Aorta (tissue), 5 donors: ENCODE measurements at regions not wholly inside any gene's neighbourhood (a gene's known extent, or its start where the extent isn't known, plus 50 kb on each side); places are given as distances from the start of the nearest gene placed in this dataset.

Experiments
- ATAC-seq: fragments of 200-7000 bp; cut with Tn5 transposase; one replicate; pipeline ENCODE4 v1.9.1; 2022; ENCODE audit warnings: moderate library complexity; ENCODE audit not compliant: low FRiP score
- DNase-seq, 2 donors: peaks; one replicate each; pipeline ENCODE4 v3.0.0-alpha.2; 2020
- H3K27ac ChIP-seq, 2 donors: one replicate each; pipeline ENCODE4 v1.5.1; 2013; ENCODE audit warnings: low read length in 2 of 2, mild to moderate bottlenecking in 2 of 2, moderate library complexity in 2 of 2, control low read depth in 1 of 2, inconsistent platforms in 1 of 2, low read depth in 1 of 2
- H3K27me3 ChIP-seq, 2 donors: one replicate each; pipeline ENCODE4 v1.6.1; 2013; ENCODE audit warnings: control low read depth in 1 of 2, low read length in 1 of 2, mild to moderate bottlenecking in 1 of 2, moderate library complexity in 1 of 2; ENCODE audit not compliant: insufficient read depth in 2 of 2, control insufficient read depth in 1 of 2
- H3K36me3 ChIP-seq, 2 donors: one replicate each; pipeline ENCODE4 v1.6.1; 2013; ENCODE audit warnings: control low read depth in 1 of 2, low read length in 1 of 2, mild to moderate bottlenecking in 1 of 2; ENCODE audit not compliant: insufficient read depth in 2 of 2, control insufficient read depth in 1 of 2
- H3K4me1 ChIP-seq, 2 donors: one replicate each; pipeline ENCODE4 v1.6.1; 2013; ENCODE audit warnings: low read length in 2 of 2, control low read depth in 1 of 2, mild to moderate bottlenecking in 1 of 2, moderate library complexity in 1 of 2; ENCODE audit not compliant: insufficient read depth in 2 of 2, control insufficient read depth in 1 of 2
- H3K4me3 ChIP-seq, 2 donors: one replicate each; pipeline ENCODE4 v1.5.1; 2013; ENCODE audit warnings: low read length in 2 of 2, control low read depth in 1 of 2, mild to moderate bottlenecking in 1 of 2
- H3K9me3 ChIP-seq: one replicate; pipeline ENCODE4 v1.6.1; 2013; ENCODE audit warnings: mild to moderate bottlenecking, low read length; ENCODE audit not compliant: control insufficient read depth
- WGBS, 2 donors: extraction: QIAGEN DNeasy Blood & Tissue Kit; methylation state at CpG; one replicate each; pipeline ENCODE4 v1.1.7; 2013; 5-methylcytosine and 5-hydroxymethylcytosine counted together
- intact Hi-C, 2 donors: fragments of 100-400 bp; cut with DNase I; formaldehyde crosslinking; loops; one replicate each; pipeline versions ENCODE4 v1.14.2 to v1.15.0; 2022
- donor health status: healthy with polysubstance abuse.
- donor health status: Bipolar disorder and iron deficiency.
- donor health status: DM: no; HTN: no; CAD: no.
- donor health status: DM: no; HTN: no; CAD: no.
- donor health status: DM: yes; HTN: yes; CAD: no.

- ATAC-seq (no peak), DNase-seq (no peak)
- no peaks in the 10 kb centered on the region for H3K4me1 ChIP-seq
- H3K36me3 ChIP-seq: no peaks in the 10 kb centered on the region
- no peak overlapping the region for H3K4me3 ChIP-seq
- WGBS, 2 donors: 74% methylated on average over 3 of the region's 3 CpGs
- intact Hi-C loops: no loop called here
- H3K9me3 ChIP-seq: peaks cover 2% of the 10 kb centered on the region
- no peak overlapping the region for H3K27ac ChIP-seq
- no peaks in the 10 kb centered on the region for H3K27me3 ChIP-seq
Observed at GRCh38 chr11:80350541-80350940, 909.7 kb upstream of the TENM4 start.

GRCh38 chr11:80349997-80350396, 909.2 kb upstream of the TENM4 start:
- no peaks in the 10 kb centered on the region for H3K36me3 ChIP-seq
- intact Hi-C loops: no loop called here
- peaks cover 2% of the 10 kb centered on the region for H3K9me3 ChIP-seq
- ATAC-seq (no peak), DNase-seq (no peak)
- H3K4me1 ChIP-seq: no peaks in the 10 kb centered on the region
- H3K27me3 ChIP-seq: no peaks in the 10 kb centered on the region
- H3K4me3 ChIP-seq: no peak overlapping the region
- no peak overlapping the region for H3K27ac ChIP-seq

- ATAC-seq (no peak), DNase-seq (no peak)
- no peaks in the 10 kb centered on the region for H3K4me1 ChIP-seq
- H3K27me3 ChIP-seq: no peaks in the 10 kb centered on the region
- WGBS, 2 donors: 67 to 83% methylated on average over 6 of the region's 6 CpGs
- H3K36me3 ChIP-seq: no peaks in the 10 kb centered on the region
- intact Hi-C loops: no loop called here
- H3K9me3 ChIP-seq: peaks cover 2% of the 10 kb centered on the region
- no peak overlapping the region for H3K27ac ChIP-seq
- no peak overlapping the region for H3K4me3 ChIP-seq
Observed at GRCh38 chr11:80346353-80347059, 905.7 kb upstream of the TENM4 start.

- Histone ChIP-seq H3K36me3 (no peaks in the 10 kb centered on the region), H3K4me3 (no peak overlapping the region), H3K9me3 (peaks cover 2% of the 10 kb centered on the region), H3K4me1 (no peaks in the 10 kb centered on the region), H3K27me3 (no peaks in the 10 kb centered on the region), H3K27ac (no peak overlapping the region)
- DNase-seq (no peak), ATAC-seq (no peak)
- intact Hi-C loops: no loop called here
Observed at GRCh38 chr11:80343436-80343835, 902.6 kb upstream of the TENM4 start.

DNA sequence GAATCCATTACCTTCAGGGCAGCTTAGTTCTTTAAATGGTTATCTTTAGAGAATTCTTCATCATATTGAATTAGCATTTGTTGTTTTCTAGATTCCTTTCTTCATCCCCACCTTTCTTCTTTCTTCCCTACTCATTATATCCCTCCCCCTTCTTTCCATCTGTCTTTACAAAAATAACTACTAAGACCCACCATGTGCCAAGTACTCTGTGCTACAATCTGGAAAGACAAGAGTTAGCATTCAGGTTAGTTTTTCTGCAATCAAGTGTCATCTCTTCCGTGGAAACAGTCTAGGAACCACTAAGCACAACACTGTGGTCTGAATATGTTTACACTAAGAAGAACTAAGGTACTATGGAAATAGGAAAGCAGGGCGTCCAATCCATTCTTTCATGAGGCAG, 897.4 kb upstream of the TENM4 start:
- no peaks in the 10 kb centered on the region for H3K9me3 ChIP-seq
- no peak overlapping the region for H3K27ac ChIP-seq
- intact Hi-C loops: no loop called here
- H3K4me3 ChIP-seq: no peak overlapping the region
- ATAC-seq (no peak), DNase-seq (no peak)
- no peaks in the 10 kb centered on the region for H3K27me3 ChIP-seq
- H3K4me1 ChIP-seq: no peaks in the 10 kb centered on the region
- 65 to 90% methylated on average over 2 of the region's 2 CpGs for WGBS, 2 donors
- no peaks in the 10 kb centered on the region for H3K36me3 ChIP-seq

DNA sequence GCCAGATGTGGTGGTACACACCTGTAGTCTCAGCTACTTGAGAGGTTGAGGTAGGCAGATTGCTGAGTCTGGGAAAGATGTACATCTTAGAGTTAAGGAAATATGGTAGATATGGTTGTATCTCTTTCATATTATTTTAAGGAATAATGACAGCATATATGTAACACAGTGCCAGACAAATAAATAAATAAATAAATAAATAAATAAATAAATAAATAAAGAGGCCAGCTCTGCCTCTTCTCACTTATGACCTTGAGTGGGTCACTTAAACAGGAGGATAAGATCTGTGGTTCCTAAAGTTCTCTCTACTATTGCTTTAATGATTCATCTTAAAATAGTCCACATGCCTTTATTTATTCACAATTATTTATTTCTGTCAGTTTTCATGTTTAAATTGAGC, 890.9 kb upstream of the TENM4 start:
- Histone ChIP-seq H3K9me3 (no peaks in the 10 kb centered on the region), H3K27ac (no peak overlapping the region), H3K27me3 (no peaks in the 10 kb centered on the region), H3K4me1 (no peaks in the 10 kb centered on the region), H3K36me3 (no peaks in the 10 kb centered on the region), H3K4me3 (no peak overlapping the region)
- DNase-seq (no peak), ATAC-seq (no peak)
- intact Hi-C loops: no loop called here

- H3K4me3 ChIP-seq: no peak overlapping the region
- ATAC-seq (no peak), DNase-seq (no peak)
- no peaks in the 10 kb centered on the region for H3K36me3 ChIP-seq
- 78 to 81% methylated on average over 3 of the region's 3 CpGs for WGBS, 2 donors
- intact Hi-C loops: no loop called here
- no peaks in the 10 kb centered on the region for H3K27me3 ChIP-seq
- H3K4me1 ChIP-seq: no peaks in the 10 kb centered on the region
- no peak overlapping the region for H3K27ac ChIP-seq
- H3K9me3 ChIP-seq: no peaks in the 10 kb centered on the region
Observed at GRCh38 chr11:80330264-80330663, 889.4 kb upstream of the TENM4 start.

GRCh38 chr11:80328774-80329173, 887.9 kb upstream of the TENM4 start:
- no peaks in the 10 kb centered on the region for H3K36me3 ChIP-seq
- 96 to 100% methylated on average over 1 of the region's 1 CpG for WGBS, 2 donors
- ATAC-seq (no peak), DNase-seq (no peak)
- no peaks in the 10 kb centered on the region for H3K4me1 ChIP-seq
- no peak overlapping the region for H3K27ac ChIP-seq
- no peak overlapping the region for H3K4me3 ChIP-seq
- intact Hi-C loops: no loop called here
- no peaks in the 10 kb centered on the region for H3K9me3 ChIP-seq
- H3K27me3 ChIP-seq: no peaks in the 10 kb centered on the region

GRCh38 chr11:80327956-80328614, 887.3 kb upstream of the TENM4 start:
- WGBS, 2 donors: 82% methylated on average over 4 of the region's 4 CpGs
- intact Hi-C loops: no loop called here
- DNase-seq (no peak), ATAC-seq (no peak)
- Histone ChIP-seq H3K4me1 (no peaks in the 10 kb centered on the region), H3K9me3 (no peaks in the 10 kb centered on the region), H3K4me3 (no peak overlapping the region), H3K36me3 (no peaks in the 10 kb centered on the region), H3K27me3 (no peaks in the 10 kb centered on the region), H3K27ac (no peak overlapping the region)
